ENCODE measurements at regions not wholly inside any gene's neighbourhood (a gene's known extent, or its start where the extent isn't known, plus 50 kb on each side); places are given as distances from the start of the nearest gene placed in this dataset.

- no peaks in the 10 kb centered on the region for H3K27me3 ChIP-seq
- no peaks in the 10 kb centered on the region for H3K36me3 ChIP-seq
- TF ChIP-seq, protein P1, sequence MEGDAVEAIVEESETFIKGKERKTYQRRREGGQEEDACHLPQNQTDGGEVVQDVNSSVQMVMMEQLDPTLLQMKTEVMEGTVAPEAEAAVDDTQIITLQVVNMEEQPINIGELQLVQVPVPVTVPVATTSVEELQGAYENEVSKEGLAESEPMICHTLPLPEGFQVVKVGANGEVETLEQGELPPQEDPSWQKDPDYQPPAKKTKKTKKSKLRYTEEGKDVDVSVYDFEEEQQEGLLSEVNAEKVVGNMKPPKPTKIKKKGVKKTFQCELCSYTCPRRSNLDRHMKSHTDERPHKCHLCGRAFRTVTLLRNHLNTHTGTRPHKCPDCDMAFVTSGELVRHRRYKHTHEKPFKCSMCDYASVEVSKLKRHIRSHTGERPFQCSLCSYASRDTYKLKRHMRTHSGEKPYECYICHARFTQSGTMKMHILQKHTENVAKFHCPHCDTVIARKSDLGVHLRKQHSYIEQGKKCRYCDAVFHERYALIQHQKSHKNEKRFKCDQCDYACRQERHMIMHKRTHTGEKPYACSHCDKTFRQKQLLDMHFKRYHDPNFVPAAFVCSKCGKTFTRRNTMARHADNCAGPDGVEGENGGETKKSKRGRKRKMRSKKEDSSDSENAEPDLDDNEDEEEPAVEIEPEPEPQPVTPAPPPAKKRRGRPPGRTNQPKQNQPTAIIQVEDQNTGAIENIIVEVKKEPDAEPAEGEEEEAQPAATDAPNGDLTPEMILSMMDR (IDR thresholded peaks at IDR 0.05), result no peak
- TF ChIP-seq POLR2A (IDR thresholded peaks at IDR 0.05), result no peak
- DNase-seq, result no peak
- H3K9me3 ChIP-seq, result no peaks in the 10 kb centered on the region
- H3K4me1 ChIP-seq, result no peaks in the 10 kb centered on the region
- no peak overlapping the region for H3K27ac ChIP-seq
- no peak overlapping the region for H3K4me3 ChIP-seq
- intact Hi-C loops (cut with DNase I; ENCODE audit: low total_unique reads), result no loop called here
Measured at GRCh38 chr2:7444626-7445025, 527.4 kb downstream of the RNF144A start.

- intact Hi-C loops (cut with DNase I; ENCODE audit: low total_unique reads), result no loop called here
Measured at GRCh38 chr2:7448578-7449264, 531.5 kb downstream of the RNF144A start.

DNA sequence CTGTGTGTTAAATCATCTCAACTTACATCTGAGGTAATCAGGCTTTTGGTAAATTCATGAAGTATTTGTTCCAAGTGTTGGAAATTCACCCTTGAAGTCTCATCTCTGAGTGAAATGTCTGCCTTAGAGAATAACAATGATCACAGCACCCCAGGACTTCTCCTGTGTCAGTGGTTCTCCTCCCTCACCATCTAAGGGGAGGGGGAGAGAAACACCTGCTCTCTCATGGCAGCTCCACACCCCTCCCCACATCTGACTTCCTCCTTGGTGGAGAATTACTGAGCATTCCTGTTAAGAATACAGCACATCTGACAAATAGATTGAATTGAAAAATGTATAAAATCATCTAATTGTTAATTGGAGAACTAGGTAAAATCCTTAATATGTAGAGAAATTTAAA, 532.1 kb downstream of the RNF144A start:
- no peak overlapping the region for H3K4me3 ChIP-seq
- no peaks in the 10 kb centered on the region for H3K27me3 ChIP-seq
- intact Hi-C loops (cut with DNase I; ENCODE audit: low total_unique reads), result no loop called here
- no peak overlapping the region for H3K27ac ChIP-seq
- TF ChIP-seq POLR2A (IDR thresholded peaks at IDR 0.05), result no peak
- TF ChIP-seq, protein P1 (IDR thresholded peaks at IDR 0.05), result no peak
- no peaks in the 10 kb centered on the region for H3K9me3 ChIP-seq
- H3K4me1 ChIP-seq, result no peaks in the 10 kb centered on the region
- DNase-seq, result no peak
- H3K36me3 ChIP-seq, result no peaks in the 10 kb centered on the region

More at GRCh38 chr2:7448578-7449264, 531.5 kb downstream of the RNF144A start:
- Histone ChIP-seq H3K27ac (no peak overlapping the region), H3K36me3 (no peaks in the 10 kb centered on the region), H3K4me1 (no peaks in the 10 kb centered on the region), H3K4me3 (no peak overlapping the region), H3K9me3 (no peaks in the 10 kb centered on the region), H3K27me3 (no peaks in the 10 kb centered on the region)
- no peak for DNase-seq
- TF ChIP-seq POLR2A (IDR thresholded peaks at IDR 0.05), result no peak
- TF ChIP-seq, protein P1 (IDR thresholded peaks at IDR 0.05), result no peak

GRCh38 chr2:7450188-7450832, 533.1 kb downstream of the RNF144A start:
- H3K4me1 ChIP-seq, result no peaks in the 10 kb centered on the region
- DNase-seq, result no peak
- H3K36me3 ChIP-seq, result no peaks in the 10 kb centered on the region
- TF ChIP-seq, protein P1 (IDR thresholded peaks at IDR 0.05), result no peak
- TF ChIP-seq POLR2A (IDR thresholded peaks at IDR 0.05), result no peak
- H3K4me3 ChIP-seq, result no peak overlapping the region
- intact Hi-C loops (cut with DNase I; ENCODE audit: low total_unique reads), result no loop called here
- no peaks in the 10 kb centered on the region for H3K9me3 ChIP-seq
- H3K27me3 ChIP-seq, result no peaks in the 10 kb centered on the region
- no peak overlapping the region for H3K27ac ChIP-seq

DNA sequence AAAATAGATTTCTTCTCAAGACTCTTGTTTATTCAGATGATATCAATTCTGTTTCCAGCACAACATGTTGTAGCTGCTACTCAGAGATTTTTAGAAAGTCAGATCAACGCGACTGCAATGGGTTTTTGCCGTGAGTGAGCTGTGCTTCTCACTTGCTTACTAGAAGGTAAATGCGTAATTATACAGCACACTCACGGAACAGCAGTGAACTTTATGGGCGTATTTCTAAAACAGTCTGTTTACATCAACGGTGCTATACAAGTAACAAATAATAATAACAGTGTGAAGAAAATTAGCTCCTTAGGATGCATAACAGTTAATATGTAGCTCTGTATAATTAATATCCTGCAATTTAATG, 533.6 kb downstream of the RNF144A start:
- no peaks in the 10 kb centered on the region for H3K36me3 ChIP-seq
- H3K27ac ChIP-seq, result no peak overlapping the region
- no peak for TF ChIP-seq POLR2A (IDR thresholded peaks at IDR 0.05)
- TF ChIP-seq, protein P1 (IDR thresholded peaks at IDR 0.05), result no peak
- intact Hi-C loops (cut with DNase I; ENCODE audit: low total_unique reads), result no loop called here
- H3K27me3 ChIP-seq, result no peaks in the 10 kb centered on the region
- no peak overlapping the region for H3K4me3 ChIP-seq
- DNase-seq, result no peak
- no peaks in the 10 kb centered on the region for H3K4me1 ChIP-seq
- H3K9me3 ChIP-seq, result no peaks in the 10 kb centered on the region
